Kidney epithelial cell (primary cell): ENCODE measurements at regions not wholly inside any gene's neighbourhood (a gene's known extent, or its start where the extent isn't known, plus 50 kb on each side); places are given as distances from the start of the nearest gene placed in this dataset.

ENCODE experiments used
- DNase-seq: peaks from one replicate; pipeline ENCODE4 v3.0.0-alpha.2; 2010; ENCODE audit warnings: low read depth
- H3K27me3 ChIP-seq: 2 replicates; pipeline ENCODE4 v1.6.0; 2011; ENCODE audit warnings: low read length; ENCODE audit not compliant: control insufficient read depth, insufficient read depth
- H3K36me3 ChIP-seq: 2 replicates; pipeline ENCODE4 v1.5.1; 2011; ENCODE audit warnings: low read length; ENCODE audit not compliant: control insufficient read depth, insufficient read depth
- H3K4me3 ChIP-seq: 2 replicates; pipeline ENCODE4 v1.5.1; 2011; ENCODE audit warnings: low read depth, mild to moderate bottlenecking, control low read depth, low read length
- CTCF ChIP-seq: IDR thresholded peaks from 2 replicates; pipeline ENCODE4 v1.5.1; 2011; ENCODE audit warnings: mild to moderate bottlenecking, moderate library complexity, low read length, control low read depth, inconsistent platforms; ENCODE audit not compliant: insufficient read depth, poor library complexity, severe bottlenecking

DNA sequence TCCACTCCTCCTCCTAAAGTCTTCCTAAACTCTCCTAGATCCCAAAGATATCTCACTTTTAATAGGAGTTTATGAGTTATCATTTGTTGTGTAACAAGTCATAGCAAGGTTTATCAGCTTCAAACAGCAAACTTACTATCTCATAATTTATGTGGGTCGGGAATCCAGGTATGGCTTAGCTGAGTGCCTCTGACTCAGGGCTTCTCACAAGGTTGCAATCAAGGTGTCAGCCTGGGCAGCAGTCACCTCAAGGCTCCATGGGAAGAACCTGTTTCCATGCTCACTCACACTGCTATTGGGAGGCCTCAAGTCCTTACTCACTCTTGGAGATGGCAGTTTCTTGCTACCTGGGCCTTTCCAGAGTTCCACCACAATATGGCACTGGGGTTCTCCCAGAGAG, 889.8 kb downstream of the MCTP2 start:
- H3K27me3 ChIP-seq: no peaks in the 10 kb centered on the region
- DNase-seq: no peak
- no peak for TF ChIP-seq CTCF
- no peak overlapping the region for H3K4me3 ChIP-seq
- H3K36me3 ChIP-seq: no peaks in the 10 kb centered on the region

GRCh38 chr15:95125803-95126202, 894.4 kb downstream of the MCTP2 start:
- Histone ChIP-seq H3K4me3 (no peak overlapping the region), H3K27me3 (no peaks in the 10 kb centered on the region), H3K36me3 (no peaks in the 10 kb centered on the region)
- DNase-seq: no peak
- TF ChIP-seq CTCF: no peak

GRCh38 chr15:95127356-95127755, 896.0 kb downstream of the MCTP2 start:
- TF ChIP-seq CTCF: no peak
- no peak for DNase-seq
- no peaks in the 10 kb centered on the region for H3K36me3 ChIP-seq
- H3K4me3 ChIP-seq: no peak overlapping the region
- H3K27me3 ChIP-seq: no peaks in the 10 kb centered on the region

GRCh38 chr15:95129574-95129973, 898.2 kb downstream of the MCTP2 start:
- H3K4me3 ChIP-seq: no peak overlapping the region
- H3K27me3 ChIP-seq: no peaks in the 10 kb centered on the region
- H3K36me3 ChIP-seq: no peaks in the 10 kb centered on the region
- no peak for DNase-seq
- TF ChIP-seq CTCF: no peak

DNA sequence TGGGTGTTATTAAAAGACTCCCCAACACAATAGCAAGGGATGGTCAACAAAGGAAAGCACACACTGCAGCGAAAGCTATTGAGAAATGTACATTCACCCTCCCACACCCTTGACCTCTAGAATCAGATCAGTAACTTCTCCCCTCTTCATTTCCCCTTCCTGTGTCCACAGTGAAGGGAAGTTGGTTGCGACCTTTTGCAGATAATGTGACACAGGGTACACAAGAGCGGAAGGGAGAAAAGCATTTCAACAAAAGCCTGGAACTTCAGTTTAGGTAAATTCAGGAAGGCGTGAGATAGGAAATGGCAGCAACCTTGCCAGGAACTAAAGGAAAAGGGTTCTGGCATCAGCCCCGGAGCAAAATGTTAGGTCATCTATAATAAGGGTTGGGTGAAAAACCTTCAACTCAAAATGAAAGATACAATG, 899.8 kb downstream of the MCTP2 start:
- no peaks in the 10 kb centered on the region for H3K36me3 ChIP-seq
- H3K4me3 ChIP-seq: no peak overlapping the region
- DNase-seq: no peak
- TF ChIP-seq CTCF: no peak
- no peaks in the 10 kb centered on the region for H3K27me3 ChIP-seq

DNA sequence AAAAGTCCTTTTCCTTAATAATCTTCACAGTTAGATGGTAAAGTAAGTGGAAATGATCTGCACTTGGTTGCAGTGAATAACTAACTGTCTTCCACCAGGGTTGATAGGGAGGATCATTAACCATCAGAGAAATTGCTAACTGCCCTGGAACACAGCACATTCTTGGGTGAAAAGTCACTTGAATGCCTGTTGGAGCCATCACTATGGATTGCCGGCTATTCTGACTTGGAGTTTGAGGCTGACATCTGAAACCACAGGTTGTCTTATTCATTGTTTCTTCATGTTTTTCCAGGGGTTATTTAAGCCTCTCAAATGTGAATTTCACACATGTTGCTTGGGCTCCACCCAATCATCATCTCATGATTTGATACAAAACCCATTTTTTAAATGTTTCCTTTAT, 901.4 kb downstream of the MCTP2 start:
- no peaks in the 10 kb centered on the region for H3K36me3 ChIP-seq
- DNase-seq: peak; percentile 91
- H3K27me3 ChIP-seq: no peaks in the 10 kb centered on the region
- H3K4me3 ChIP-seq: no peak overlapping the region
- TF ChIP-seq CTCF: no peak
